ENCODE measurements at regions not wholly inside any gene's neighbourhood (a gene's known extent, or its start where the extent isn't known, plus 50 kb on each side); places are given as distances from the start of the nearest gene placed in this dataset.
"Not testable (repeated sequence)": the region's sequence is repeated elsewhere in the genome, so short reads cannot be mapped to it uniquely, and the experiment has no call there.

DNA sequence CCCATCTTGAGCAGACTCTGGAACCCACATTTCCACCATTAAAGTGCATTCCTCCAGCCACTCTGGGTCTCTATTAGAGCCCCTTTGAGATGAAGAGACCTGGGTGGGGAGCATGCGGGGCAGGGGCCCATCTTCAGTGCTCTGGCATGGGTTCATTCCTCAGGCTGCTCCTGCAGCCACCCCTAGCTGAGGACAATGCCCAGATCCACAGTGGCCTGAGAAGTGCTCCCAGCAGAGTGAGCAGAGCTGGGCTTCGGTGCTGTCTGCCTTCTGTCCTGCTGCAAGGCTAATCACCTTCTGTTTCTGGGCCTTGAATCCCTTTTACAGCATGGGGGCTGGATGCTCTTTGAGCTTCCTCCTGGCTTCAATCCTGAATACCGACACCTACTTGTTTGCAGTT, 169.8 kb downstream of the TRIM43 start:
- Histone ChIP-seq H3K4me1 (ENCODE audit: insufficient read depth, low read length) (no peaks in the 10 kb centered on the region), H3K9me3 (ENCODE audit: insufficient read depth, low read length, severe bottlenecking) (no peaks in the 10 kb centered on the region), H3K79me2 (ENCODE audit: insufficient read depth, low read length) (no peaks in the 10 kb centered on the region), H3K9ac (ENCODE audit: low read depth, low read length) (no peak overlapping the region), H3K4me3 (ENCODE audit: low read depth in 1 of 2, low read length in 2 of 2) (no peak overlapping the region), H4K20me1 (ENCODE audit: insufficient read depth, low read length) (no peaks in the 10 kb centered on the region), H3K27me3 (ENCODE audit: insufficient read depth, low read length, poor library complexity) (peaks cover 3% of the 10 kb centered on the region), H3K36me3 (ENCODE audit: insufficient read depth, low read length) (no peaks in the 10 kb centered on the region), H3K4me2 (ENCODE audit: insufficient read depth, low read length) (no peak overlapping the region), H3K27ac (ENCODE audit: low read length) (no peak overlapping the region), H2AFZ (ENCODE audit: low read depth, low read length) (no peak overlapping the region)
- TF ChIP-seq, protein P1, sequence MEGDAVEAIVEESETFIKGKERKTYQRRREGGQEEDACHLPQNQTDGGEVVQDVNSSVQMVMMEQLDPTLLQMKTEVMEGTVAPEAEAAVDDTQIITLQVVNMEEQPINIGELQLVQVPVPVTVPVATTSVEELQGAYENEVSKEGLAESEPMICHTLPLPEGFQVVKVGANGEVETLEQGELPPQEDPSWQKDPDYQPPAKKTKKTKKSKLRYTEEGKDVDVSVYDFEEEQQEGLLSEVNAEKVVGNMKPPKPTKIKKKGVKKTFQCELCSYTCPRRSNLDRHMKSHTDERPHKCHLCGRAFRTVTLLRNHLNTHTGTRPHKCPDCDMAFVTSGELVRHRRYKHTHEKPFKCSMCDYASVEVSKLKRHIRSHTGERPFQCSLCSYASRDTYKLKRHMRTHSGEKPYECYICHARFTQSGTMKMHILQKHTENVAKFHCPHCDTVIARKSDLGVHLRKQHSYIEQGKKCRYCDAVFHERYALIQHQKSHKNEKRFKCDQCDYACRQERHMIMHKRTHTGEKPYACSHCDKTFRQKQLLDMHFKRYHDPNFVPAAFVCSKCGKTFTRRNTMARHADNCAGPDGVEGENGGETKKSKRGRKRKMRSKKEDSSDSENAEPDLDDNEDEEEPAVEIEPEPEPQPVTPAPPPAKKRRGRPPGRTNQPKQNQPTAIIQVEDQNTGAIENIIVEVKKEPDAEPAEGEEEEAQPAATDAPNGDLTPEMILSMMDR (IDR thresholded peaks at IDR 0.05; ENCODE audit: borderline replicate concordance, extremely low read depth, low read length, poor library complexity, severe bottlenecking), result no peak
- TF ChIP-seq EZH2 (IDR thresholded peaks at IDR 0.05; ENCODE audit: borderline replicate concordance, low read depth, low read length, severe bottlenecking), result no peak
- no peak for DNase-seq
- no peak for ATAC-seq (ENCODE audit: insufficient read depth, low read depth)

DNA sequence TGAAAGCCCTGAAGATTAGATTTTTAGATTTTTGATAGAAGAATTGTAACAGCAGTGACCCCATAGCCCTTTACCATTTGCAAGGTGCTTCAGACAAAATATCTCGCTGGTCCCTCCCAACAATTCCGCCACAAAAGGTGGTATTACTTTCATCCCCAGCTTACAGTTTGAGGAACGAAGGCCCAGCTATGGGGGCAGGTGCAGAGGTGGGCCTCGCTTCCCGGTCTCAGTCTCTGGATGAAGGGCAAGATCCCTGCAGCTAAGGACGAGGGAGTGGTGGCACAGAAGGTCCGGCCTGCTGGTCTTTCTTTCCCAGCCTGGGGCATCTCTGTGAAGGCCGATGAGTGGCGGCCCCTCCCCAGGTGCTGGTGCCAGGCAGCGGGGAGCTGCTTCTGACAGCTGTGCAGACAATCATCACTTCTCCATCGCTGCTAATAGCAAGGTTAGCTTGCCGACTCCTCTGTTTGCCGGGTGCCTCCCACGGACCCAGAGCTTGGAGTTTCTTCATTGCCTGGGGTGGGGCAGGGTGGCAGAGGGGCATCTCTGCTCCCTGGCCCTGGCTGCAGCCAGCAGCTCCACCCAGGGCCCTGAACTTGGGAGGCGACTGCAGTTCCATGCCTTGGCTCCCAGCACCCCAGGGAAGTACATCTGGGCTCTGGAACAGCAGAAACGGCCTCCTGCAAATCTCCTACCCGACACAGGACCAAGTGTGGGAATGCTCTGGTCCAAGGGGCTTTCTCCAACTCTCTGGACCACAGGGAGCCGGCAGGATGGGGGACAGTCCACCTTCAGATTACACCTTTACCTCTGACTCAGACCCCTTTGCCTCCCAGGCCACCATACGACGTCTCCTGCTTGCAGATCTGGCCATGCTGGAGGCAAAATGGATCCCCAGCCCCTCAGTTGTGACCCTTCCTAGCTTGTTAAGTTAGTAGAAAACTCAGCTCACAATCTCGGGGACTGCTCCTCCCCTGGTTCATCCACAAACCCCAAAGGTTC, 170.5 kb downstream of the TRIM43 start:
- H3K36me3 ChIP-seq (ENCODE audit: insufficient read depth, low read length); H3K4me2 ChIP-seq (ENCODE audit: insufficient read depth, low read length); H4K20me1 ChIP-seq (ENCODE audit: insufficient read depth, low read length); ATAC-seq (ENCODE audit: insufficient read depth, low read depth); H3K9ac ChIP-seq (ENCODE audit: low read depth, low read length); H3K79me2 ChIP-seq (ENCODE audit: insufficient read depth, low read length); H3K4me1 ChIP-seq (ENCODE audit: insufficient read depth, low read length); H3K4me3 ChIP-seq (ENCODE audit: low read depth in 1 of 2, low read length in 2 of 2); H3K27ac ChIP-seq (ENCODE audit: low read length); H3K9me3 ChIP-seq (ENCODE audit: insufficient read depth, low read length, severe bottlenecking); DNase-seq; H2AFZ ChIP-seq (ENCODE audit: low read depth, low read length); H3K27me3 ChIP-seq (ENCODE audit: insufficient read depth, low read length, poor library complexity): not testable (repeated sequence)

DNA sequence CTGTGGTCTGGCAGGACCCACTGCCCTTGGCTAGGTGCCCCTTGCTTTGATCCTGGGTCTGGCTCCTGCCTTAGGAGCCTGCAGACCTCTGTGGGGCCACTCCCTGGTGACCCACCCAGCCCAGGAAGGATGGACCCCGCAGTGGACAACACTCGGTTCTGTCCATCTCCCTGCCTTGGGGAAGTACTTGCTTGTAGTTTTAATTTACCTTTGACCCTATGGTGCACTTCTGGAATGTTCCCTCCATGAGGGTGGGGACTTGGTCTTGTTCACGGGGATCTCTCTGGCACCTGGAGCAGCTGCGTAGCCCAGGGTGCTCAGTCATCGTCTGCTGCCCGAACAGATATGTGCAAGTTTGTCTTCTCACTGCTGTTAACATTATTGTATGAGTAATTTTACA, 171.3 kb downstream of the TRIM43 start:
- DNase-seq; ATAC-seq (ENCODE audit: insufficient read depth, low read depth); H3K4me1 ChIP-seq (ENCODE audit: insufficient read depth, low read length): not testable (repeated sequence)

DNA sequence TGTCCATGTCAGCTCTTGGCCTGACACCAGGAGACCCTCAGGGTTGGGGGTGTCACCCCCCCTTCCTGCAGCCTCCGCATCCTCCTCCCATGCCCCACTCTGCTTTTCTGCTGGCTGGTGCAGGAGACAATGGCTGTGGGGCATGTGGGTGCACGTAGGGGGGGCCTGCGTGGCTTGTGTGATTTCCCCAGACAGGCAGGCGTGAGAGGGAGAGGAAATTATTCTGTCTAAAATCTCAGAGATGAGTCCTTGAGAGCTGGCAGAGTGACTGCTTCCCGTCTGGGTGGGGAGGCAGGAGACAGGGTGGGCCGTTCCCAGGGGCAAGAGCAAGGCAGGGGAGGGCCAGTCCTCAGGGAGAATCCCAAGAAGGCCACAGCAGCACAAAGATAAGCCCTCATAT, 173.2 kb downstream of the TRIM43 start:
- H3K4me2 ChIP-seq (ENCODE audit: insufficient read depth, low read length); H2AFZ ChIP-seq (ENCODE audit: low read depth, low read length); DNase-seq; H3K4me3 ChIP-seq (ENCODE audit: low read depth in 1 of 2, low read length in 2 of 2); H3K79me2 ChIP-seq (ENCODE audit: insufficient read depth, low read length); H3K27me3 ChIP-seq (ENCODE audit: insufficient read depth, low read length, poor library complexity); H3K9me3 ChIP-seq (ENCODE audit: insufficient read depth, low read length, severe bottlenecking); H3K36me3 ChIP-seq (ENCODE audit: insufficient read depth, low read length); H3K9ac ChIP-seq (ENCODE audit: low read depth, low read length); ATAC-seq (ENCODE audit: insufficient read depth, low read depth); H3K4me1 ChIP-seq (ENCODE audit: insufficient read depth, low read length); H3K27ac ChIP-seq (ENCODE audit: low read length); H4K20me1 ChIP-seq (ENCODE audit: insufficient read depth, low read length): not testable (repeated sequence)

More for the DNA sequence above, 171.3 kb downstream of the TRIM43 start:
- not testable (repeated sequence) for H3K4me3 ChIP-seq (ENCODE audit: low read depth in 1 of 2, low read length in 2 of 2); H3K27ac ChIP-seq (ENCODE audit: low read length); H2AFZ ChIP-seq (ENCODE audit: low read depth, low read length); H3K27me3 ChIP-seq (ENCODE audit: insufficient read depth, low read length, poor library complexity); H4K20me1 ChIP-seq (ENCODE audit: insufficient read depth, low read length); H3K9ac ChIP-seq (ENCODE audit: low read depth, low read length); H3K4me2 ChIP-seq (ENCODE audit: insufficient read depth, low read length); H3K79me2 ChIP-seq (ENCODE audit: insufficient read depth, low read length); H3K9me3 ChIP-seq (ENCODE audit: insufficient read depth, low read length, severe bottlenecking); H3K36me3 ChIP-seq (ENCODE audit: insufficient read depth, low read length)

DNA sequence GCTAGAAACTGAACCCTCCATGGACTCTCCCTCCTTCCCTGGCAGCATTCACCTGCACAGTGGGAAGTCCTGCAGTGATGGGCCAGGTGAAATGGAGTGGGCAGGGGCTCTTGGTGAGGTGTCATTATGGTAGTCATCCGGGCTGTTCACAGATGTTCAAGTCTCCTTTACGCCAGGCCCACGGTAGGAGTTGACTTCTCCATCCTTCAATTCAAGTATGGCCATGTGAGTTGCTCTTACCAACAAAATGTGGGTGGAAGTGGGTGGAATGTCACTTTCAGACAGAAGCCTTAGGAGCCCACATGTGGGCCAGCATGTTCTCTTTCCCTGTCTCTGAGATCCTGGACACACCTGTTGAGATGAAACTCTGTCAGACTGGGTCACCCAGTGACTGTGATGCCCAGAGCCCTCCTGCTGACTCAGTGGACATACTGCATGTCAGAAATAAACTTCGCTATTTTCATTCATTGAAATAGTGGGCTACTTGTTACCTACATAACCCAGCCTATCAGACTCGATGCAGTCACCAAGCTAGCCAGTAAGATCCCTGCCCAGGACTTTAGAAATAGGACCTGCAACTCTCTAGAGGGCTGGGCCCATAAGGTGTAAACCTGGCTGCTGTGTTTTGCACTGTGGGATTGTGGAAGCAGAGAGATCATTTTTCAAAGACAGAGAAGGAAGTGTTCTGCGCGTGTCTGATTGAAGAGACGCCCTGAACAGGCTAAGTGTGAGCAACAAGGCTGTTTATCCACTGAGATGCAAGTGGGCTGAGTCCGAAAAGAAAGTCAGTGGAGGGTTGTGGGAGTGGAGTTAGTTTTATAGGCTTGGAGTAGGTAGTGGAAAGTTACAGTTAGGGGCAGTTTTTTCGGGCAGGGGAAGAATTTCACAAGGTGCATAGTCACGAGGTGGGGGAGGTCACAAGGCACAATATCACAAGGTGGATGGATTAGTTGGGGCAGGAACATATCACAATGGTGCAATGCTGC, 174.4 kb downstream of the TRIM43 start:
- not testable (repeated sequence) for H3K4me2 ChIP-seq (ENCODE audit: insufficient read depth, low read length); H3K27me3 ChIP-seq (ENCODE audit: insufficient read depth, low read length, poor library complexity); H4K20me1 ChIP-seq (ENCODE audit: insufficient read depth, low read length); ATAC-seq (ENCODE audit: insufficient read depth, low read depth); H3K36me3 ChIP-seq (ENCODE audit: insufficient read depth, low read length); DNase-seq; H2AFZ ChIP-seq (ENCODE audit: low read depth, low read length); H3K9me3 ChIP-seq (ENCODE audit: insufficient read depth, low read length, severe bottlenecking); H3K4me1 ChIP-seq (ENCODE audit: insufficient read depth, low read length); H3K27ac ChIP-seq (ENCODE audit: low read length); H3K4me3 ChIP-seq (ENCODE audit: low read depth in 1 of 2, low read length in 2 of 2); H3K79me2 ChIP-seq (ENCODE audit: insufficient read depth, low read length); H3K9ac ChIP-seq (ENCODE audit: low read depth, low read length)

DNA sequence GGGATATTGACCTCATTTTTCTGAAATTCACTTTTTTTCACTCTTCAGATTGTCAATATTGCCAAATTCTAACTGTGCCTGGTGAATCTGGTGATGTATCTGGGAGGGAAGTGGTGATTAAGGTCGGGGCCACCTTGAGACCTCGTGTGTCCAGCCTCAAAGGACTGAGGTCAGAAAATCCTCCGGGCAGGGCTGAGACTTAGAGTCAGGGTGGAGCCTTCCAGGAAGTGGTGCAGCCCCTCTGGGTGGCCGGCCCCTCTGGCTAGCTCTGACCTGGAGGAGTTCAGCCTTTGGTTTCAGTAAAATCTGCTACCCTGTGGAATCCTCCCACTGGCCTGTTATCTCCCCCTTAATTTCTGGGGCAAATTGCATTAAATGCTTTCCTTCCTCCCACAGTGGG, 175.7 kb downstream of the TRIM43 start:
- not testable (repeated sequence) for H3K4me3 ChIP-seq (ENCODE audit: low read depth in 1 of 2, low read length in 2 of 2); H4K20me1 ChIP-seq (ENCODE audit: insufficient read depth, low read length); H3K79me2 ChIP-seq (ENCODE audit: insufficient read depth, low read length); H3K27me3 ChIP-seq (ENCODE audit: insufficient read depth, low read length, poor library complexity); H3K4me1 ChIP-seq (ENCODE audit: insufficient read depth, low read length); H3K9me3 ChIP-seq (ENCODE audit: insufficient read depth, low read length, severe bottlenecking); H3K4me2 ChIP-seq (ENCODE audit: insufficient read depth, low read length); H2AFZ ChIP-seq (ENCODE audit: low read depth, low read length); H3K9ac ChIP-seq (ENCODE audit: low read depth, low read length); ATAC-seq (ENCODE audit: insufficient read depth, low read depth); H3K36me3 ChIP-seq (ENCODE audit: insufficient read depth, low read length); DNase-seq; H3K27ac ChIP-seq (ENCODE audit: low read length)

DNA sequence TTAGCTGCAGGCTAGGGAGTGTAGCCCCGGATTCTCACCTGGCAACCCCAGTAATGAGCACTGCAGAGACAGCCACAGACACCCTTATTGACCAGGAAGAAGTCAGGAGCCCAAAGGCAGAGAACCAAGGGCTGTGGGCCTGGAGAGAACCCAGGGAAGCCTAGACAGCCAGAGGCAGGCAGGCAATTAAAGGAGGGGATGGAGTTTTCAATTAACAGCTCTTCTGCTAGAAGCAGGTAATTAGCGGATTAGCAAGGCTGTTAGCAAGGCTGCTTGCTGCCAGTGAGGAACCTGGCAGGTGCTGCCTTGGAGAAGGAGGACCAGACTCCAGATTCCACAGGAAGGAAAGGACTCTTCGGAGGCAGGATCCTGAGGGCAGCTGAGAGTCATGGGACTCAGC, 176.1 kb downstream of the TRIM43 start:
- not testable (repeated sequence) for H3K27me3 ChIP-seq (ENCODE audit: insufficient read depth, low read length, poor library complexity); H4K20me1 ChIP-seq (ENCODE audit: insufficient read depth, low read length); H3K4me3 ChIP-seq (ENCODE audit: low read depth in 1 of 2, low read length in 2 of 2); H3K79me2 ChIP-seq (ENCODE audit: insufficient read depth, low read length); DNase-seq; H3K36me3 ChIP-seq (ENCODE audit: insufficient read depth, low read length); H3K27ac ChIP-seq (ENCODE audit: low read length); H3K9ac ChIP-seq (ENCODE audit: low read depth, low read length); H3K4me2 ChIP-seq (ENCODE audit: insufficient read depth, low read length); H3K9me3 ChIP-seq (ENCODE audit: insufficient read depth, low read length, severe bottlenecking); H3K4me1 ChIP-seq (ENCODE audit: insufficient read depth, low read length); ATAC-seq (ENCODE audit: insufficient read depth, low read depth); H2AFZ ChIP-seq (ENCODE audit: low read depth, low read length)

Measured in DND-41 (cell line).